Hepatocyte (in vitro differentiated cells): ENCODE measurements at regions not wholly inside any gene's neighbourhood (a gene's known extent, or its start where the extent isn't known, plus 50 kb on each side); places are given as distances from the start of the nearest gene placed in this dataset.

Experiments
- CTCF ChIP-seq: fragments of 200-600 bp; sonication (generic); IDR thresholded peaks from 2 replicates; pipeline ENCODE4 v1.5.1; 2016; ENCODE audit warnings: antibody characterized with exemption, mild to moderate bottlenecking; ENCODE audit not compliant: poor library complexity
- EZH2 ChIP-seq: fragments of 200-600 bp; sonication (generic); IDR thresholded peaks from 2 replicates; pipeline ENCODE4 v1.6.1; 2016; ENCODE audit warnings: antibody characterized with exemption, mild to moderate bottlenecking, borderline replicate concordance
- EZH2phosphoT487 ChIP-seq: fragments of 200-600 bp; sonication (generic); IDR thresholded peaks from one replicate; pipeline ENCODE4 v1.6.1; 2018; ENCODE audit warnings: antibody characterized with exemption, mild to moderate bottlenecking, low read depth, moderate library complexity; ENCODE audit not compliant: unreplicated experiment, severe bottlenecking

DNA sequence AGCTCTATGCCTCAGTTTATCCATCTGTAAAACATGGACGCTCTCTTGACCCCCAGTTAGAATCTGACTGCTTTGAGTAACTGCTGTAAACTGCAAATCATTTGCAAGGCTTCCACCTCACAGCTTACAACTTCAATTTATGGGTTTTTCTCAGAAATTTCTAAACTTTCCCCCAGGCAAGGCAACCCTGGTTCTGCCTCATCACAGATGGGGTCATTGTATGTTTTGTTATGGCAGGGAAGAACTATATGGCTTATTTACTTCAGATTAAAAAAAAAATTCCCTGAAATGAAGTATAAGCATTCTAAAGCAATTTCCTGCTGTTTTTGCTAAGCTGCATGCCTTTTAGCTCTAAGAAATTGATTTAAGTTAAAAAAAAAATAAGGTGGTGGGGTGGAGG lies 60.0 kb downstream of the TMEM215 start:
- no peak for TF ChIP-seq CTCF
- TF ChIP-seq EZH2 = no peak
- no peak for TF ChIP-seq EZH2phosphoT487
